ENCODE measurements at regions not wholly inside any gene's neighbourhood (a gene's known extent, or its start where the extent isn't known, plus 50 kb on each side); places are given as distances from the start of the nearest gene placed in this dataset.
"Not testable (repeated sequence)": the region's sequence is repeated elsewhere in the genome, so short reads cannot be mapped to it uniquely, and the experiment has no call there.

DNA sequence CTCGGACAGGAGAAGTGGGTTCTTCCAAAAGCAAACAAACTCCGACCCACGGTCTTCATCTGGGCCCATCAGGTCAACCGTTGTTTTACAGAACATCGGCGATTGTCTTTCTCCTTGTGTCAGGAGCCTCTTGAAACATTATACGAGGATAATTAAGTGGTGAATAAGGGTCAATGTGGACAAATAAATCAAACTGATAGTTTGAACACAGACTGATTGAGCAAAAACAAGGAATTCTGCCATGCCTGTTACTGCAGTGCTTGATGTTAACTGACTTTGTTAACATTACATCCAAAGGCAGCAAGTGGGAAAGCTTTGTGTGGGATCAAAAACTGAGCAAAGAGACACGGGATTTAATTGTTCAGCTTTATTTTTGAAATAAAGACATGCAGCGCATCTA is 101.1 kb upstream of the IFNGR1 start:
- intact Hi-C loops (cut with DNase I), result no loop called here
- DNase-seq, result no peak
- no peak for ATAC-seq

DNA sequence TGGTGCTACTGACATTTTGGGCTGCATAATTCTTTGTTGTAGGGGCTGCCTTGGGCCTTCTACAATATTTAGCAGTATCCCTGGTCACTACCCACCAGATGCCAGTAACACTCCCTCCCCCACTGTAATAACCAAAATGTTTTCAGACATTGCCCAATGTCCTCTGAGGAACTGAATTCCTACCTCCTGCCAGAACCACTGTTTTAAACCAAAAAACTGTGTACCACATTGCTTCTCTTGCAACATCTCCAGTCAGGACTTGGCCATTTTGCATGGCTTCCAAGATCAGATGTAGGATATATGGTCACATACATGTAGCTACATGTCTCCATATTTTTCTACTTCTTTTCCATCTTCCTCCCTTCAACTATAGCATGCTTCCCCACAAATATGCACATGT is 97.4 kb upstream of the IFNGR1 start:
- ATAC-seq (no peak), DNase-seq (no peak)
- intact Hi-C loops (cut with DNase I), result loop anchor here (2.0 to 5.0 kb wide), 2 partner anchors 222 to 224 kb away; no protein-coding TSS in a partner anchor

DNA sequence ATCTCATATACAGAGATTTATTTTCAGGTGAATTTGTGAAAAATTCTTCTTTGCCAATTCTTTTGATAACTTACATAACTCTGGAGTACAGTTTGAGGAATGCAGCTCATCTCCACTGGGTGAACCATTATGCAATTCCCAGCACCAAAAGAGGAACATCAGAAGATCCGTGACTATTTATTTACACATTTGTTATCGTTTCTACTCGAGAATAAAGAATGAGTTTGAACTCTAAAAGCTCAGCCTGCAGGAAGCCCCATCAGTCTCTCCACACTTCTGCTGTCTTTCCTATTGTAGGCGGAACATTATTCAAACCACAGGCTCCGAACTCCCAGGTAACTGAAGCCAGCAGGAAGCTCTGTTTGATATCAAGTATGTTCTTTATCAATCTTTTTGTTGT is 95.9 kb upstream of the IFNGR1 start:
- peak in 1 of 2 donors; percentile 60 for ATAC-seq
- DNase-seq, result no peak
- intact Hi-C loops (cut with DNase I), result loop anchor here in 1 of 2 donors (5.0 kb wide), 1 partner anchor 223 kb away; no protein-coding TSS in a partner anchor

DNA sequence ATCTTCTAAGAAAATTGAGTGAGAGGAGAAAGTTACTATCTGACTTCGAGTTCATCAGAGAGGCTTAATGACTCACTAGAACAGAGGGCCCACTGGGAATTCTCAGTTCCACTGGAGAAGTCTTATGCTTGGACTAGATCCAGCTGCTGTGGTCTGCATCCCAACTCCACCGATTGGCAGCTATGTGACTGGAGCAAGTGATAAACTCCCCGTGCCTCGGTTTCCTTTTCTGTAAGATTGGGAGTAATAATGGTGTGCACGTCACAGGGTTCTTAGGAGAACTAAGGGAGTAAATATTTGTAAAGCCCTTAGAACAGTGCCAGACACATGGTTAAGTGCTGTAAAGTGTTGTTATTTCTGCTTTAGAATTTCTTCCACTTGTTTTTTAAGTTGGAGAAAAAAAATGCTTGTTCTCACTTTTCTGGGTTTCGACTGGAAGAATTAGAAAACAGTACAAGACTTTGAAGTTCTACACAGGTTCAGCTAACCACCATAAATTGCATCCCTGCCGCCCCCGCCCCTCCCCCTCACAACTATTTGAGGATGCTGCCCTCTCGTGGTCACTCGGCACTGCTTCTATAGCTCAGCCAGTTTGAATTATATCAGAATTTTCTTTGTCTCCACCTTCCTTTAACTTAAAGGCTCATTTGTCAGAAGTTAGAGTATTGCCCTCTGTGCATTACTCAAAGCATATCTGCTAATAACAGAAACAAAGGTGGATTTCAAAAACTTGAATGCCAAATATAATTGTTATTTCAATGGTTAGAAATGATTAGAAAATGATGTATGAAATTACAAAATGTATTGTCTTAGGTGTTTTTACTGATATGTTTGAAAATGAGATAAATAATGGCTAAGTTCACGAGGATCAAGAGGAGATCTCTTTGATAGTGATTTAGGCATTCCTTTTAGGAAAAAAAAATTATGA is 95.0 kb upstream of the IFNGR1 start:
- ATAC-seq, result peak; percentile 93 to 95
- DNase-seq, result peak; percentile 80
- intact Hi-C loops (cut with DNase I), result loop anchor here in 1 of 2 donors (5.0 kb wide), 3 partner anchors 42 to 328 kb away; partner anchors contain the start of gene IFNGR1

DNA sequence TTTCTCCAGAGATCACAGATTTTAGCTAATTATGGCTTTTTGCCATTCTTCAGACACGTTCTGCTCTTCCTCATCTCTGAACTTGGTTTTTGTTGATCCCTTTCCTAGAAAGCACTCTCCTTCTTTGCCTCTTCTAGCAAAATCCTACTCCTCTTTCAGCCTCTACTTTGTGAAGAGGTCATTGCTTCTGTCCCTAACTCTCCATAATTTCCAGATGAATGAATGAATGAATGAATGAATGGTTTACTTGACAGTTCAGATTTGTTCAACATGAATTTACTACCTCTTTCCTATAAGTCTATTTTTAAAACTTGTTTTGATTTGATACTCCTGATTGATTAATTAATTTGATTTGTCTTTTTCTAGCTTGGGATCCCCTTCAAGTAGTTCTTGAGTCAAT is 94.0 kb upstream of the IFNGR1 start:
- no peak for ATAC-seq
- intact Hi-C loops (cut with DNase I), result loop anchor here in 1 of 2 donors (5.0 kb wide), 3 partner anchors 41 to 329 kb away; partner anchors contain the start of gene IFNGR1
- no peak for DNase-seq

DNA sequence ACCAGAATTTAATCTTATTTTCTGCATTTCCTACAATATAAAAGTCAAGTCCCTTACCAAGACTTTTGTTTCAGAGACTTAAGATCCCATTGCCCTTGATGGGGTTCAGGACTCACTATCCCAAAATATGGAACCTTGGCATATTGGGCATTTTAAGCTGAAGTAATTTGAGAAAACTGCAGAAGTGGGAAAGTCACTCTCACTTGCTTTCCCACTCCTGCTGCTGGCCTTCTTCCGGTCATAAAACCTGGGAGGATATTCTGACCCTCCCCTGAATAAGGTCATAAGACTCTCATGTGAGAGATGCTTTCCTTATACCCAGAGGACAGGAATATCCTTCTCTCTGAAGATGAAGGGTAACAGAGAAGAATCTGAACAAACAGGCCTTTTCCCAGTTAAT is 92.8 kb upstream of the IFNGR1 start:
- intact Hi-C loops (cut with DNase I), result loop anchor here in 1 of 2 donors (5.0 kb wide), 3 partner anchors 40 to 330 kb away; partner anchors contain the start of gene IFNGR1
- ATAC-seq (no peak), DNase-seq (no peak)

DNA sequence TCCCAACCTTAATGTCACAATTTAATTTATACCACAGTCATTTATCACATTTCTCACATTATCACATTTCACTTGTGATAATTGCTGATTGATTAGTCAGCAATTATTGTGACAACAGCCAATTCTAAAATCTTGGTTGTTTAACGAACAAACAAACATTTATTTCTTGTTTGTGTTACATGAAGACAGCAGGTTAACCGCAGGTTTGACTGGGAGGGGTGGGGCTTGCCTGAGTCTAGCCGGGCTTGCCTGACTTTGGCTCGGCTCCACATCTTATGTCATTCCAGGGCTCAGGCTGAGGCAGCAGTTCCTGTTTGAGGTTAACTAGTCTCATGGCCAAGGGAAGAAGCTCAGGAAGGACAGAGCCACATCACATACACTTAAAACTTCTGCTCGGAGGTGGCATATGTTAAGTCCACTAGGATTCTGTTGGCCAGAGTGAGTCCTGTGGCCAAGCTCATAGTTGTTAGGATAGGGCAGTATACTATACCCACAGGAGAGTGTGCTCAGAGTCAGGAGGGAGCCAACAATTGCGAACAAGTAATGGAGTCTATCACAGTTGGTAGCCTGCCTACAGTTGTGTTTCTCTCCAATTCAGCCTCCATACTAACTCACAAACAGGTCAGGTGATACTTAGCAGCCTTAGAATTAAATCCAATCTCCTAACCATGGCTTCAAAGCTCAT is 90.0 kb upstream of the IFNGR1 start:
- ATAC-seq (peak; percentile 65 to 96), DNase-seq (peak; percentile 79)
- intact Hi-C loops (cut with DNase I), result no loop called here

DNA sequence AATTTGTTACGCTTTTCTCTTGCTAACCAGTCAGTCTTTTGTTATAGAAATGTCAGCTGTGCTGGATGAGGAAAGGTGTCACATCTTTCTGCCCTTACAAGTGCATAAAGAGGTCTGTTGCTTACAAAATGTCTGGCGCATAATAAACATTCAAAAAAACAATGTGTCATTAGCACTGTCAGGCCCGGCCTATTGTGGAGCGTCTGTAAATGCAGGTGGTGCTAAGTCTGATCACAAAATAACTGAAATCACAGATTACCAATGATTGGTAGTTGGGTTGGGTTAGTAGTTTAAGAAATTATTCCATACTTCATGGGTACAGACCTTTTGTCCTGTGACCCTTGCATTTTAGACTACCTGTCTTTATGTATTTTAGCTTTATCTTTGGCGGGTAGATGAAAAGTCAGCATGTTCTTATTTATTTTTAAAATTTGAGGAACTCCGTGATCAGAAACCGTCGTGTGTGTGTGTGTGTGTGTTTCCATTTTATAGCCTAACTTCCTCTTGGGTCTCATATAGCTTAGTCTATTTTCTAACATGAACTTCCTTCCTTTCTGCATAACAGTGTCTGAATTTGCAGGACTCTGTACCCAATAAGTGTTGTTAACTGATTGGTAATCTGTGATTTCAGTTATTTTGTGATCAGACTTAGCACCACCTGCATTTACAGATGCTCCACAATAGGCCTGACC is 88.1 kb upstream of the IFNGR1 start:
- intact Hi-C loops (cut with DNase I), result no loop called here
- DNase-seq (no peak), ATAC-seq (no peak)

DNA sequence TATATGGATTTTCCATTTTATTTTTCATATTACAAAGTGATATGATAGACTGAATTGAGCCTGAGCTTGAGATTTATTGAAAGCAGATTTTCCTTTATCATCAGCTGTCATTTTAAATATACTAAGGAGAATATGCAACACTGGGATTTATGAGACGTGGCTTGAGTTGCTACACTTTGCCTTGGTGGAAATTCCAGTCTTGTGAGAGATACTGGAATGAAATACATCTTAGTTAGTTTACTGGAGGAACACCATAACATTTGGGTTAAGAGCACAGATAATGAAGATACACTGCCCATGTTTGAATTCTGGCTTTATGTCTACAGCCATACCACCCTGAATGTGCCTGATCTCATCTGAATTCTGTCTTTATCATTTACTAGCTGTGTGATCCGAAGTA is 86.5 kb upstream of the IFNGR1 start:
- intact Hi-C loops (cut with DNase I), result no loop called here
- ATAC-seq, result no peak
- no peak for DNase-seq

DNA sequence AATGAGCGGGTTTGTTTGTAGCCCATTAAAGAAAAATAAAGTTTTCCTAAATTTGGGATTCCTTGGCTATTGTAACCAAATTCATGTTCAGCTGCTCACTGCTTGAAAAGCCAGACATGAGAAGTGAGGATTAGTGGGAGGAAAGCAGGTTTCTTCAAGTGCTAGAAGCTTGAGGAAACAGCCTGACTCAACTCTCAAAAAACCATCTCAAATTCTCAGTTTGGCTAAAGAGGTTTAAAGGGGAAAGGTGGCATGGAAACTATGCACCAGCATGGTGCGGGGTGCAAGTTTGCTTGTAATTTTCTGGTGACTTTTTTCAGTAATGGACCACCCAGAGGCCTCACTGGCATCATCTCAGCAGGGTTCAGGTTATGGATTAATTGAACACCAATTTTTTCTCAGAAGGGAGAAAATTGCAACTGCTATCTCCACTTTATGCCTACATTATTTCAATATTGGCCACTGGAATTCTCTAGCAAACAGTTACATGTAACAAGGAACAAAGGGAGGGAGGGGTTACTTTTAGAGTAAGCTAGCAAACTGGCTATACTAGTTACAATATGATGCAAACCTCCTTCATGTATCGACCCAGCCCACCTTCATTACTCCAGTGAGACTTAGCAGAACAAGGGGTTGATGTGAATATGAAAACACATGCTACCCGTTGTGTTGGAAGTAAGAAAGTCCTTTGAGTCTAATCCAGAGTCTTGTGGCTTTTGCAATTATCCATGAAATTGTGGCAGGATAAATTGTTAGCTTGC is 85.0 kb upstream of the IFNGR1 start:
- ATAC-seq (no peak), DNase-seq (no peak)
- intact Hi-C loops (cut with DNase I), result no loop called here

DNA sequence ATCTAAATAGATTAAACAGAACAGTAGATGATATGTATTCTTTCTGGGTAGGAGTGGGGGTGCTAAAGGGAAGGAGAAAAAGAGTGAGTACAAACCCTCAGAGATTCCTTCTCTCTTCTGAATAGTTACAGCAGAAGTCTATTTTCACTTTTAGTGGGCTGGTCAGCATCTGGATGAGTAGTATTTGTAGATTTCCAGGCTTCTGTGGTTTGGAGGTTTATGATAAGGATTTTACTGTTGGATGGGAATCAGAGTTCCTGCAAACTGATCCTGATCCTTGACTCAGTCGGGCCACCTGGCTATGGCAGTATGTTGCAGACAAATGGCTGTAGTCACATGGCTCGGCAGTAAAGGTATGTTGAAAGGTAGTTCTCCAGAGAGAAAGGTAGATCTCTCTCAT is 84.3 kb upstream of the IFNGR1 start:
- intact Hi-C loops (cut with DNase I), result no loop called here
- ATAC-seq (no peak), DNase-seq (no peak)

DNA sequence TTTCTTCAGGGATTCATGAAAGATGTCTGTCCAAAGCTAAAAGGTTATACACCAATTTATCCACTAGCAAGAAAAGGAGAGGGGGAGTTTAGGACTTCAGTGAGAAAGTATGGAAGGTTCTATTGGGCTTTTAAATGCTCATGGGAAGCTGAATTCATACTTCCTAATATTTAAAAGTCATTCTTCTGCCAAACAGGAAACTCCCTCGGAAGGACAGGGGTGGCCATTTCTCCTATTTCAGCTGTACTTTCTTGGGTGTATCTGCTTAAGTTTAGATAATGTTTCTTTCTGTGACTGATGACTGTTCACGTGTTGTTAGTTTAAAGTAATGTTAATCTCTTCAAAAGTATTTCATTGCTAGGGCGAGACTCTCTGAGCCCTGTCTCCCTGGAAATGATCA is 80.5 kb upstream of the IFNGR1 start:
- ATAC-seq (no peak), DNase-seq (no peak)
- intact Hi-C loops (cut with DNase I), result no loop called here

DNA sequence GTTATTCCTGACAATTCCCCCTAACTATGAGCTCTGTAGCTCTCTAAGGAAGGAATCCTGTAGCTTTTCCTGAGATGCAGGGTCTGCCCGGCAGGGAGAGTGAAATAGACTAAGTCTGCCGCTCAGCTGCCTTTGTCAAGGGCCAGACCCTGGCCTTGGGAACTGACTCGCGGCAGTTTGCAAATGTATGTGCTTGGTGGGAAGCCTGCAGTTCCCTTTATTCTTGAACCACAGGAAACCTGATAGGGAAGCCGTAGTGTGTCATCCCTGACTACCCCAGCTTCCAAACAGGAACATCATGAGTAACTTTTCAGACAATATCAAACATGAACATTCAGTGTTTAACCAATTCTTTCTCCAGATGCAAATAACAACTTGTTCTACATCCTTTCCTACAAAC is 78.7 kb upstream of the IFNGR1 start:
- ATAC-seq (peak in 1 of 2 donors; percentile 47), DNase-seq (no peak)
- intact Hi-C loops (cut with DNase I), result no loop called here

DNA sequence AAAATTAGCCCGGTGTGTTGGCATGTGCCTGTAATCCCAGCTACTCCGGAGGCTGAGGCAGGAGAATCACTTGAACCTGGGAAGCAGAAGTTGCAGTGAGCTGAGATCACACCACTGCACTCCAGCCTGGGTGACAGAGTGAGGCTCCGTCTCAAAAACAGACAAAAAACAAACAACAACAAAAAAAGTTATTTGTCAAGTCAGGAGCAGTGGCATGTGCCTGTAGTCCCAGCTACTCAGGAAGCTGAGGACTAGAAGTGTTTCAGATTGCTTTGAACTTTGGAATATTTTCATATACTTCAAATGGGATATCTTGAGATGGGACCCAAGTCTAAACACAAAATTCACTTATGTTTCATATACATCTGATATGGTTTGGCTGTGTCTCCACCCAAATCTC is 73.1 kb upstream of the IFNGR1 start:
- DNase-seq; intact Hi-C loops (cut with DNase I); ATAC-seq: not testable (repeated sequence)

DNA sequence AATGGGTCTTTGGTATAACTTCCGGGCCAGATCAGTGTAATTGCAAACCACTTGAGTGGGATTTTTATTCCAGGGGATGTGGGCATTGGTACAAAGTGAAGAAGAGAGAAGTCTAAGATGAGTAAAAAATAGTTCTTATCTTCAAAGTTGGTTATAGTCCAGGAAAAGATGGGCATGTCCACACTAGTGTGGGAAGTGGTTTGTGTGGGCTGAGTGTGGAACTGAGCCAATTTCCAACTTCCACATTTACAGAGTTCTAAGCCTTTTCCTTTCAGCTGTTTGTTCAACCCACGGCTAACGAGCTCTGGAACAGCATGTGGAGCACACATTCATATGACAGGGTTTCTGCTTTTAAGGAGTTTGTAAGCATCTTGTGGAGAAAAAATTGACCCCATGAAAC is 72.3 kb upstream of the IFNGR1 start:
- DNase-seq, result peak; percentile 37
- intact Hi-C loops (cut with DNase I), result no loop called here
- peak; percentile 81 to 93 for ATAC-seq

DNA sequence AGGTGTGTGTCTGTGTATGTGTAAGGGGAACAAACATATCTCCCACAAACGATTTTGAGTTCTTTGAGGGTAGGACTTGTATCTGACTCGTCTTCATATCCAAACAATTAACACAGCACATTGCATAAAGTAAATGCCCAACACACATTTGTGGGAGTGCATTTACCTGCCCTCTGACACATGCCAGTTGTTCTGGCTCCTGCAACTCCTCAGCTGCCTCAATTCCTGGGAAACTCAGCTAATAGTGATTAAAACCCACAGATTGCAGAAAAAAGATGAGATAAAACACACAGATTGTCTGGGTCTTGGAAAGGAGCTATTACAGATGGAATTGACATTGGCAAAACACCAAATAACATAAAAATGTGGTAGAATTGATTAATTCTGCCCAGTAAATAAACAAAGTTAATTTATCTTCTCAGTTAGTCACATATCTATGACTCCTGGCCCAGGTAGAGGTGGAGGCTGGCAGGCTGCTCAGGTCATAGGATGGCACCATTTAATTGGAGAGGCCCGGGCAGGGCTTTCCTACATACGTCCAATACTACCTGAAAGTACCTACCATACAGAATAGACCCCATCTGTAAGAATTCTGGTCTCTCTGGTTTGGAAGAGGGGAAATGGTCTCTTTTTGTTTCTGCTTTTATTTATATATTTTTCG is 71.5 kb upstream of the IFNGR1 start:
- intact Hi-C loops (cut with DNase I), result no loop called here
- peak in 1 of 2 donors; percentile 38 for ATAC-seq
- no peak for DNase-seq

DNA sequence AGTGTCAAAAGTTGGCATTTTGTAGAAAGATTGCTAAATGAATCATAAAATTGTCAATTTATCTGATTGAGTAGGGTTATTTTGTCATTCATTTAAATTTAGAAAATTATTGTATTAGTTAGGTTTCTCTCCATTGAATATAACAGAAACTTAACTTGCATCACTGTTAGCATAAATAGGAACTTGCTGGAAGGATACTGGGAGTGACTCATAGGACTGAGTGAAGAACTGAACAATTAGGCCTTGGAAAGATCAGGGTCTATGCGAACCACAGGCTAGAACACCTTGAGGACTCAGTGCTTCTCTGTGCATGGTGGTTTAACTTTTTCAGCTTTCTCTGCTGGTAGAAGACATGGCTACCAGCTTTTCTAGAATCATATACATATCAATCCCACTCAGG is 67.7 kb upstream of the IFNGR1 start:
- DNase-seq, result no peak
- ATAC-seq, result no peak
- intact Hi-C loops (cut with DNase I), result no loop called here

DNA sequence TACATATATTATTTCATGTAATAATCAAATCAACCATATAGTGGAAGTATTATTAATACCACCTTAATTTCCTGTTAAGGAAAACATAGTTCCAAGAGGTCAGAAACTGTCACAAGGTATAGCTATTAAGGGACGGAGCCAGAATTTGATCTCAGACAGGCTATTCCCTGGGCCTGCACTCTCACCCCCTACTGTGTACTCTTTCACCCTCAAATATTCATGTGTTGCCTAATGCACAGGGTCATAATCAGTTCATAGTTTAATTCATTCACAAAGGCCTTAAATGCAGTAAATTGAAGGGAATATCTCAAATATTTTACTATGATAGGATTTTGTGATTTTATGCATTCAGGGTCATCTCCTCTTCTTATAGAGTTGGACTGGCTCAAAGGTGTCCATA is 67.2 kb upstream of the IFNGR1 start:
- ATAC-seq, result no peak
- intact Hi-C loops (cut with DNase I), result no loop called here

DNA sequence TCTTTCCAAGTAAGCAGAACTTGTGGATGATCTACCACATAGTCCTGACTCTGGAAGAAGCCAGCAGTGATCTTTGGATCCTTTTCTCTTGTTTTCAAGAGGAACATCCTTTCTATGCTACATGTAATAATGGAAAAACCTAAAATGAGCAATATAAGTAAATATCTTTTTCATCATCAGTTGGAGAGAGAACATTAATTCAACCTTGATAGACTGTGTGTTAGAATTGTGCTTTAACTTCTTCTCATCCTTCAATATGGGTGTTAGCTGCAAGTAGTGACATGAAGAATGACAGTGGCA is 65.6 kb upstream of the IFNGR1 start:
- intact Hi-C loops (cut with DNase I), result no loop called here
- ATAC-seq (no peak), DNase-seq (no peak)

More for the DNA sequence above, 67.2 kb upstream of the IFNGR1 start:
- no peak for DNase-seq
